ENCODE measurements at regions not wholly inside any gene's neighbourhood (a gene's known extent, or its start where the extent isn't known, plus 50 kb on each side); places are given as distances from the start of the nearest gene placed in this dataset.

GRCh38 chr4:149949381-149949780 lies 128.9 kb upstream of the DCLK2 start:
- H3K4me3 ChIP-seq (ENCODE audit: low read depth, low read length), result no peak overlapping the region
- TF ChIP-seq CTCF (conservative IDR thresholded peaks at IDR 0.05; ENCODE audit: low read depth, low read length), result no peak
- DNase-seq (ENCODE audit: low read depth), result no peak

DNA sequence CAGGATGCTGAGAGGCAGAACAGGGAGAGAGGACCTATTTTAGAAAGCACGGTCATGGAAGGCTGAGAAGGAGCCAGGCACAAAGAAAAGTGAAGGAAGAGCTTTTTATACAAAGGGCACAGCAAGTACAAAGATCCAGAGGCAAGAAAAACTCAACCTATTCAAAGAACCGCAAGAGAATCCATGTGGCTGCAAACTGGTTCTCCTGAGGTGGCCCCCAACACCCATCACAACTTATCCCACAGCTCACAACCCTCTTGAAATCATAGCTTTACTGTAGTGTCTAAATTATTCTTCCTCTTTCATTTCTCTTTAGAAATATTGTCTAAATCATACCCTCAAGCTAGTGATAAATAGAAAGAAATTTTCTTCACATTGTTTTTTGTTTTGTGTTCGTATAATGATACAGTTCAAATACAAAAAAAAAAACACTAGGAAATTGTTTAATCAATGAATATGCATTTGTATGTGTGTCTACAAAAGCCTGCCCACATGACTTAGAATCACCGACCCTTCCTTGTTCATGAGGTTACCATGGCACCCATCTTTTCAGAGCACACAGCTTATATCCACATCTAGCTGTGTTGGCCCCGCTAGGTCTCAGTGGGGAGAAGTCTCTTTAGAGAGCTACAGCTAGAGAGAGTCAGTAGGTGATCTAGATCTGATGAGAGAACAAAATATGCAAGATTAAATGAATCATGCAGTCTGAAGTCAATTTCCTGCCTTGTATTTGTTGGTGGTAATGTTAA lies 126.9 kb upstream of the DCLK2 start:
- DNase-seq (ENCODE audit: low read depth), result no peak
- TF ChIP-seq CTCF (conservative IDR thresholded peaks at IDR 0.05; ENCODE audit: low read depth, low read length), result no peak
- no peak overlapping the region for H3K4me3 ChIP-seq (ENCODE audit: low read depth, low read length)

DNA sequence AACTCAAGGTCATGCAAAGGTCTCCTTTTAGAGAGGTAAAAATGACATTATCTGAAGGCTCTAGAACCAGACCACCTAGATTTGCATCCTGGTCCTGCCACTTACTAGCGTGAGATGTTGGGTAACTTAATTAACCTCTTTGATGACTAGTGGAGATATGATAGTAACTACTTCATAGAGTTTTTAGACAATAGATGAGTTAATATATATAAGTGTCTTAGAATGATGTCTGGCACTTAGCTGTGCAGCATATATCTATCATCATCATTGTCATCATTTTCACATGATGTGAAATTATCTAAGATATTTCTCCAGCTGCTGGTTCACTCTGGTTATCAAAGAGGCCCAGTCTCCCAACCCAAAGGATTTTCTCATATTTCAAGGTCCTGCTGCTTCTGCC lies 126.1 kb upstream of the DCLK2 start:
- H3K4me3 ChIP-seq (ENCODE audit: low read depth, low read length), result no peak overlapping the region
- TF ChIP-seq CTCF (conservative IDR thresholded peaks at IDR 0.05; ENCODE audit: low read depth, low read length), result no peak
- DNase-seq (ENCODE audit: low read depth), result no peak

DNA sequence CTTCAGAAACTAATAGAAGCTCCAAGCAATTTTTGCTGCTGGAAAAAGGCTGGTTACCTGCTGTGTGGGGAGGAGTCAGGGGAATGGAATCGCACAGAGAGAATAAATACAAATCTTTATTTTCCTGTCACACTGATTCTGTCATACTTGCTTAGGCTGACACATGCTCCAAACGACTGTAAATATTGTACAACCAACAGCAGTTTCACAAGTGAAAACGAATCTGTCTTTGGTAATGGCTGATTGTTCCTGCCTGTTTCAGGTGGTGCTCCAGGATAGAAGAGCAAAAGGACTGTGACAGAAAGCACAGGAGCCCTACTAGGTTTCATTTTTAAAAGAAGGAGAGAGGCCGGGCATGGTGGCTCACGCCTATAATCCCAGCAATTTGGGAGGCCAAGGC lies 125.5 kb upstream of the DCLK2 start:
- H3K4me3 ChIP-seq (ENCODE audit: low read depth, low read length), result no peak overlapping the region
- DNase-seq (ENCODE audit: low read depth), result no peak
- TF ChIP-seq CTCF (conservative IDR thresholded peaks at IDR 0.05; ENCODE audit: low read depth, low read length), result no peak

DNA sequence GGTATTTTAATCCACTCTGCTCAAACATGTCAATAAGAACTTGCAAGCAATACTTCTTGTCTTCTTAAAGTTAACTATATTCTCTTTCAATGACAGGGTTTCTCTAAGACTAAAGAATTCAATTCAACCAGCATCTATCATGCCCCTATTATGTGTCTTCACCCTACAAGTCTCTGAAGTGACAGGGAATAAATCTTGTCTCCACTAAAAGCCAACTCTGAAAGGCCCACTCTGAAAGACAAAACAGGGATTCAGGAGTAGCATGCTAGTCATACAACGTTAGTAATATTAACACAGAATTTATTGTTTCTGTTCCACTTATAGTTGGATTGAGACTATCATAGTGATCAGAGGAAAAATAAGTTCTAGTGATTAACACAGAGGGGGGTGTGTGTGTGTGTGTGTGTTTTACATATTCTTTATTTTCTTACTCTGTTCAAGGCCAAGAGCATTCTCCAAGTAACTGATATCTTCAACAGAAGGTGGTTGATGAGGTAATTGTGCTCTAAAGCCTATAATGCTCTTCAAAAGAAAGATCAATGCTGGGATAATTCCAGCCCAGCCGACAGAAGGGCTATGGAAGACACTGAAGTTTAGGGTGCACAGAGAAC lies 122.4 kb upstream of the DCLK2 start:
- H3K4me3 ChIP-seq (ENCODE audit: low read depth, low read length), result no peak overlapping the region
- DNase-seq (ENCODE audit: low read depth), result no peak
- no peak for TF ChIP-seq CTCF (conservative IDR thresholded peaks at IDR 0.05; ENCODE audit: low read depth, low read length)

GRCh38 chr4:149956678-149957077 lies 121.6 kb upstream of the DCLK2 start:
- no peak for TF ChIP-seq CTCF (conservative IDR thresholded peaks at IDR 0.05; ENCODE audit: low read depth, low read length)
- no peak for DNase-seq (ENCODE audit: low read depth)
- no peak overlapping the region for H3K4me3 ChIP-seq (ENCODE audit: low read depth, low read length)

All from epithelial cell of proximal tubule (primary cell).